Neural cell (in vitro differentiated cells): ENCODE measurements at regions not wholly inside any gene's neighbourhood (a gene's known extent, or its start where the extent isn't known, plus 50 kb on each side); places are given as distances from the start of the nearest gene placed in this dataset.

ENCODE experiments used
- H2AFZ ChIP-seq: fragments of 200-600, 300-800 bp; sonication (generic), shearing (Covaris generic); 2 replicates; pipeline ENCODE4 v1.6.0; 2014; ENCODE audit warnings: low read depth, mild to moderate bottlenecking, antibody characterized with exemption, low read length, moderate library complexity
- H3F3A ChIP-seq: fragments of 200-600 bp; shearing (Covaris generic); 2 replicates; pipeline ENCODE4 v1.6.1; 2016; ENCODE audit warnings: mild to moderate bottlenecking, moderate library complexity, mixed read lengths, antibody characterized with exemption, low read length; ENCODE audit not compliant: insufficient read depth, poor library complexity, severe bottlenecking
- H3K27ac ChIP-seq: fragments of 200-600, 300-800 bp; sonication (generic), shearing (Covaris generic); 2 replicates; pipeline ENCODE4 v1.5.1; 2014; ENCODE audit warnings: mild to moderate bottlenecking, low read length, moderate library complexity
- H3K27me3 ChIP-seq: fragments of 300-800, 200-600 bp; sonication (generic), shearing (Covaris generic); 2 replicates; pipeline ENCODE4 v1.6.0; 2014; ENCODE audit warnings: mild to moderate bottlenecking, low read depth, low read length, moderate library complexity; ENCODE audit not compliant: insufficient read depth
- H3K36me3 ChIP-seq: fragments of 300-800, 200-600 bp; sonication (generic), shearing (Covaris generic); 2 replicates; pipeline ENCODE4 v1.5.1; 2014; ENCODE audit warnings: mild to moderate bottlenecking, antibody characterized with exemption, low read length, moderate library complexity; ENCODE audit not compliant: insufficient read depth
- H3K4me2 ChIP-seq: fragments of 300-800, 200-600 bp; sonication (generic), shearing (Covaris generic); 2 replicates; pipeline ENCODE4 v1.6.0; 2014; ENCODE audit warnings: mild to moderate bottlenecking, low read length
- H3K4me3 ChIP-seq: fragments of 300-800, 200-600 bp; sonication (generic), shearing (Covaris generic); 2 replicates; pipeline ENCODE4 v1.5.1; 2014; ENCODE audit warnings: mild to moderate bottlenecking, low read length, moderate library complexity
- H3K79me2 ChIP-seq: fragments of 200-600 bp; shearing (Covaris generic); replicated peaks from 2 replicates; pipeline ENCODE4 v1.6.0; 2014; ENCODE audit warnings: mild to moderate bottlenecking, low read length, moderate library complexity; ENCODE audit not compliant: insufficient read depth
- H3K9ac ChIP-seq: fragments of 300-800, 200-600 bp; sonication (generic), shearing (Covaris generic); 2 replicates; pipeline ENCODE4 v1.6.1; 2016; ENCODE audit warnings: mild to moderate bottlenecking, low read length, mixed read lengths
- H3K9me2 ChIP-seq: fragments of 200-600 bp; shearing (Covaris generic); 2 replicates; pipeline ENCODE4 v1.6.1; 2016; ENCODE audit warnings: mild to moderate bottlenecking, low read length, mixed read lengths; ENCODE audit not compliant: insufficient read depth
- H3K9me3 ChIP-seq: fragments of 200-600, 300-800 bp; sonication (generic), shearing (Covaris generic); 2 replicates; pipeline ENCODE4 v1.6.1; 2016; ENCODE audit warnings: mild to moderate bottlenecking, mixed run types, low read length, moderate library complexity, mixed read lengths
- H4K20me1 ChIP-seq: fragments of 200-600 bp; shearing (Covaris generic); 2 replicates; pipeline ENCODE4 v1.6.1; 2016; ENCODE audit warnings: mild to moderate bottlenecking, mixed run types; ENCODE audit not compliant: insufficient read depth
- EZH2 ChIP-seq: fragments of 200-600, 300-800 bp; shearing (Covaris generic), sonication (generic); IDR thresholded peaks from 2 replicates; pipeline ENCODE4 v1.6.1; 2014; ENCODE audit warnings: antibody characterized with exemption, low read length, borderline replicate concordance, mild to moderate bottlenecking; ENCODE audit not compliant: insufficient read depth, poor library complexity, severe bottlenecking
- MXI1 ChIP-seq: fragments of 450-650 bp; conservative IDR thresholded peaks from 2 replicates; pipeline ENCODE4 v1.6.1; 2014; ENCODE audit warnings: antibody characterized with exemption, mild to moderate bottlenecking; ENCODE audit not compliant: poor library complexity, severe bottlenecking
- POLR2AphosphoS5 ChIP-seq: IDR thresholded peaks from 2 replicates; pipeline ENCODE4 v1.6.1; 2012
- RAD21 ChIP-seq: fragments of 450-650 bp; conservative IDR thresholded peaks from 2 replicates; pipeline ENCODE4 v1.6.1; 2014; ENCODE audit warnings: antibody characterized with exemption, mild to moderate bottlenecking, moderate library complexity
- SMC3 ChIP-seq: fragments of 450-650 bp; conservative IDR thresholded peaks from 2 replicates; pipeline ENCODE4 v1.6.1; 2014; ENCODE audit warnings: antibody characterized with exemption, mild to moderate bottlenecking, moderate library complexity; ENCODE audit not compliant: poor library complexity
- TAF1 ChIP-seq: IDR thresholded peaks from 2 replicates; pipeline ENCODE4 v1.6.1; 2012; ENCODE audit warnings: low read depth
- TF ChIP-seq, protein P1 (sequence below): IDR thresholded peaks from 2 replicates; pipeline ENCODE4 v1.6.1; 2012; ENCODE audit warnings: borderline replicate concordance
- TF ChIP-seq, protein P2 (sequence below): fragments of 450-650 bp; IDR thresholded peaks from 2 replicates; pipeline ENCODE4 v1.5.1; 2014; ENCODE audit warnings: antibody characterized with exemption, mild to moderate bottlenecking, moderate library complexity; ENCODE audit not compliant: poor library complexity, severe bottlenecking

DNA sequence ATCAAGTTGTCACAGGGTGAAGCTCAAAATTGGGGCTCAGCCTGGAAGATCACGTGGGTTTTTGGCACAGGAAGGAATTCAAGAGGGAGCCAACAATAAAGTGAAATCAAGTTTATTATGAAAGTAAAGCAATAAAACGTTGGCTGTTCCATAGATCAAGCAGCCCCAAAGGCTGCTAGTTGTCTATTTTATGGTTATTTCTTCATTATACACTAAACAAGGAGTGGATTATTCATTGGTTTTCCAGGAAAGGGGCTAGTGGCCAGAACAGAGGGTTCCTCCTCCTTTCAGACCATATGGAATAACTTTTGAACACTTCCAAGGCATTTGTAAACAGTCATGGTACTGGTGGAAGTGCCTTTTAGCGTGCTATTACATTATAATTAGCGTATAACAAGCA is 723.5 kb upstream of the ADAMTS5 start:
- TF ChIP-seq, protein P1, sequence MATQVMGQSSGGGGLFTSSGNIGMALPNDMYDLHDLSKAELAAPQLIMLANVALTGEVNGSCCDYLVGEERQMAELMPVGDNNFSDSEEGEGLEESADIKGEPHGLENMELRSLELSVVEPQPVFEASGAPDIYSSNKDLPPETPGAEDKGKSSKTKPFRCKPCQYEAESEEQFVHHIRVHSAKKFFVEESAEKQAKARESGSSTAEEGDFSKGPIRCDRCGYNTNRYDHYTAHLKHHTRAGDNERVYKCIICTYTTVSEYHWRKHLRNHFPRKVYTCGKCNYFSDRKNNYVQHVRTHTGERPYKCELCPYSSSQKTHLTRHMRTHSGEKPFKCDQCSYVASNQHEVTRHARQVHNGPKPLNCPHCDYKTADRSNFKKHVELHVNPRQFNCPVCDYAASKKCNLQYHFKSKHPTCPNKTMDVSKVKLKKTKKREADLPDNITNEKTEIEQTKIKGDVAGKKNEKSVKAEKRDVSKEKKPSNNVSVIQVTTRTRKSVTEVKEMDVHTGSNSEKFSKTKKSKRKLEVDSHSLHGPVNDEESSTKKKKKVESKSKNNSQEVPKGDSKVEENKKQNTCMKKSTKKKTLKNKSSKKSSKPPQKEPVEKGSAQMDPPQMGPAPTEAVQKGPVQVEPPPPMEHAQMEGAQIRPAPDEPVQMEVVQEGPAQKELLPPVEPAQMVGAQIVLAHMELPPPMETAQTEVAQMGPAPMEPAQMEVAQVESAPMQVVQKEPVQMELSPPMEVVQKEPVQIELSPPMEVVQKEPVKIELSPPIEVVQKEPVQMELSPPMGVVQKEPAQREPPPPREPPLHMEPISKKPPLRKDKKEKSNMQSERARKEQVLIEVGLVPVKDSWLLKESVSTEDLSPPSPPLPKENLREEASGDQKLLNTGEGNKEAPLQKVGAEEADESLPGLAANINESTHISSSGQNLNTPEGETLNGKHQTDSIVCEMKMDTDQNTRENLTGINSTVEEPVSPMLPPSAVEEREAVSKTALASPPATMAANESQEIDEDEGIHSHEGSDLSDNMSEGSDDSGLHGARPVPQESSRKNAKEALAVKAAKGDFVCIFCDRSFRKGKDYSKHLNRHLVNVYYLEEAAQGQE, result no peak
- TF ChIP-seq, protein P2, sequence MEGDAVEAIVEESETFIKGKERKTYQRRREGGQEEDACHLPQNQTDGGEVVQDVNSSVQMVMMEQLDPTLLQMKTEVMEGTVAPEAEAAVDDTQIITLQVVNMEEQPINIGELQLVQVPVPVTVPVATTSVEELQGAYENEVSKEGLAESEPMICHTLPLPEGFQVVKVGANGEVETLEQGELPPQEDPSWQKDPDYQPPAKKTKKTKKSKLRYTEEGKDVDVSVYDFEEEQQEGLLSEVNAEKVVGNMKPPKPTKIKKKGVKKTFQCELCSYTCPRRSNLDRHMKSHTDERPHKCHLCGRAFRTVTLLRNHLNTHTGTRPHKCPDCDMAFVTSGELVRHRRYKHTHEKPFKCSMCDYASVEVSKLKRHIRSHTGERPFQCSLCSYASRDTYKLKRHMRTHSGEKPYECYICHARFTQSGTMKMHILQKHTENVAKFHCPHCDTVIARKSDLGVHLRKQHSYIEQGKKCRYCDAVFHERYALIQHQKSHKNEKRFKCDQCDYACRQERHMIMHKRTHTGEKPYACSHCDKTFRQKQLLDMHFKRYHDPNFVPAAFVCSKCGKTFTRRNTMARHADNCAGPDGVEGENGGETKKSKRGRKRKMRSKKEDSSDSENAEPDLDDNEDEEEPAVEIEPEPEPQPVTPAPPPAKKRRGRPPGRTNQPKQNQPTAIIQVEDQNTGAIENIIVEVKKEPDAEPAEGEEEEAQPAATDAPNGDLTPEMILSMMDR, result no peak
- TF ChIP-seq TAF1 (no peak), SMC3 (no peak), MXI1 (no peak), POLR2AphosphoS5 (no peak), RAD21 (no peak), EZH2 (no peak)
- no peaks in the 10 kb centered on the region for H3K9me2 ChIP-seq
- no peaks in the 10 kb centered on the region for H3K9me3 ChIP-seq
- no peak overlapping the region for H3K9ac ChIP-seq
- H3K27me3 ChIP-seq, result no peaks in the 10 kb centered on the region
- no peak overlapping the region for H3K27ac ChIP-seq
- no peaks in the 10 kb centered on the region for H3K36me3 ChIP-seq
- no peaks in the 10 kb centered on the region for H3K79me2 ChIP-seq
- H3K4me3 ChIP-seq, result no peak overlapping the region
- no peak overlapping the region for H3K4me2 ChIP-seq
- H3F3A ChIP-seq, result no peaks in the 10 kb centered on the region
- no peaks in the 10 kb centered on the region for H4K20me1 ChIP-seq
- H2AFZ ChIP-seq, result no peak overlapping the region

DNA sequence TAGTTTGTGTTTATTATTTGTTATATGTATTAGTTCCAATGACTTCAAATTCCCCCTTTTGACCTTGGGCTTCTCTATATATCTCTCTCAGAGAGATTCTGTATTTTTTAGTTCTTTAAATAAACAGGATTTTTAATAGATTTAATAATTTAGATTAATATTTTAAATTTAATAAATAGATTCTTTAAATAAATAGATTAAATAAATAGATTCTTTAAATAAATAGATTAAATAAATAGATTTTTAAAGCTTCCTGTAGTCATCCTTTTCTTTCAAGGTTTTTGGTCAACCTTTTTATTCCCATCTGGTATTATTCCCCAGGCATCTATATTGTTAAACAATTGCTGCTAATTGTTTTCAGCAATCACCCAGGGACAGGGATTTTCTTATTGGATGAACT is 721.9 kb upstream of the ADAMTS5 start:
- no peaks in the 10 kb centered on the region for H3K79me2 ChIP-seq
- no peak overlapping the region for H3K4me2 ChIP-seq
- H3K27ac ChIP-seq, result no peak overlapping the region
- H3K9ac ChIP-seq, result no peak overlapping the region
- H3K36me3 ChIP-seq, result no peaks in the 10 kb centered on the region
- no peaks in the 10 kb centered on the region for H3K9me3 ChIP-seq
- no peaks in the 10 kb centered on the region for H3K27me3 ChIP-seq
- no peaks in the 10 kb centered on the region for H3F3A ChIP-seq
- H2AFZ ChIP-seq, result no peak overlapping the region
- no peaks in the 10 kb centered on the region for H4K20me1 ChIP-seq
- TF ChIP-seq, protein P1, result no peak
- H3K9me2 ChIP-seq, result no peaks in the 10 kb centered on the region
- no peak overlapping the region for H3K4me3 ChIP-seq
